HepG2 (cell line): ENCODE measurements at regions not wholly inside any gene's neighbourhood (a gene's known extent, or its start where the extent isn't known, plus 50 kb on each side); places are given as distances from the start of the nearest gene placed in this dataset.
A peak's percentile ranks its signal among the peaks of the same experiment; 100 is the strongest.

Experiments used
- ARID5B ChIP-seq: IDR thresholded peaks from 2 replicates; pipeline ENCODE4 v1.4.0; 2020; ENCODE audit warnings: mild to moderate bottlenecking, missing genetic modification reagents
- NFAT5 ChIP-seq: sonication (generic); formaldehyde crosslinking; IDR thresholded peaks from 2 replicates; pipeline ENCODE4 v1.4.0; 2020; ENCODE audit warnings: missing genetic modification reagents
- NR2F6 ChIP-seq, 2 experiments: IDR thresholded peaks; 2 replicates each; pipeline ENCODE4 v1.6.1; 2016; ENCODE audit warnings: antibody characterized with exemption in 1 of 2, mild to moderate bottlenecking in 1 of 2
- PHF21A ChIP-seq: sonication (generic); formaldehyde crosslinking; IDR thresholded peaks from 2 replicates; pipeline ENCODE4 v1.5.0; 2020; ENCODE audit warnings: mild to moderate bottlenecking, missing genetic modification reagents
- RFXANK ChIP-seq: IDR thresholded peaks from 2 replicates; pipeline ENCODE4 v1.6.1; 2016
- ZNF335 ChIP-seq: sonication (generic); formaldehyde crosslinking; IDR thresholded peaks from 2 replicates; pipeline ENCODE4 v1.4.0; 2020; ENCODE audit warnings: missing genetic modification reagents
- ZNF350 ChIP-seq: sonication (generic); formaldehyde crosslinking; IDR thresholded peaks from 2 replicates; pipeline ENCODE4 v1.4.0; 2020; ENCODE audit warnings: mild to moderate bottlenecking, low read depth, missing genetic modification reagents, borderline replicate concordance
- ZNF543 ChIP-seq: sonication (generic); formaldehyde crosslinking; IDR thresholded peaks from 2 replicates; pipeline ENCODE4 v1.4.0; 2020; ENCODE audit warnings: mild to moderate bottlenecking, missing genetic modification reagents
- ZNF562 ChIP-seq: sonication (generic); formaldehyde crosslinking; IDR thresholded peaks from 2 replicates; pipeline ENCODE4 v1.8.0; 2022; ENCODE audit warnings: missing genetic modification reagents, borderline replicate concordance
- TF ChIP-seq, protein P1 (sequence below): sonication (generic); formaldehyde crosslinking; IDR thresholded peaks from 2 replicates; pipeline ENCODE4 v1.4.0; 2020; ENCODE audit warnings: missing genetic modification reagents
- TF ChIP-seq, protein P2 (sequence below): IDR thresholded peaks from 2 replicates; pipeline ENCODE4 v1.6.1; 2016; ENCODE audit warnings: low read depth, missing genetic modification reagents, missing compliant biosample characterization
- TF ChIP-seq, protein P3 (sequence below): sonication (generic); formaldehyde crosslinking; IDR thresholded peaks from 2 replicates; pipeline ENCODE4 v1.4.0; 2020; ENCODE audit warnings: missing genetic modification reagents

DNA sequence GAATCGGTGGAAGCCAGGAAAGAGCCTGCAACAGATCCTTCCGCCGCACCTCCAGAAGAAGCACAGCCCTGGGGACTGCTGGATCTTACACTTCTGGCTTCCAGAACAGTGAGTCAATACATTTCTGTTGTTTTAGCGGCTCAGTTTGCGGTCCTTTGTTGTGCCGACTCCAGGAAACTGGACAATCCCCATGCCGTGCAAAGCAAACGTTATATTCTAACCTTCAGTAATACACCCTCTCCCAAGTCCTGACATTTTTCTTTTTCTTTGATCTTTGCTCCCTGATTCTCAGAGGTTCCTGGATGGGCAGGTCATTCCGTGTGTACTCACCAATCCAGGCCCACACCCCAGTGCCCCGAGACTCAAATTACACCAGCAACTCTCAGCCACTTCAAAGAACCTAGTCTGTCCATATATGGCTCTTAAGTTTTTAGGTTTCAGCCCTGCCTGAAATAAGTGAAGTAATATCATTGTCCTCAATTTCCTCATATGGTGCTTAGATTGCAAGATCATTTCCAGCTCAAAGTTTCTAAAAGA lies 387.1 kb upstream of the SGCG start (continued):
- TF ChIP-seq, protein P1, sequence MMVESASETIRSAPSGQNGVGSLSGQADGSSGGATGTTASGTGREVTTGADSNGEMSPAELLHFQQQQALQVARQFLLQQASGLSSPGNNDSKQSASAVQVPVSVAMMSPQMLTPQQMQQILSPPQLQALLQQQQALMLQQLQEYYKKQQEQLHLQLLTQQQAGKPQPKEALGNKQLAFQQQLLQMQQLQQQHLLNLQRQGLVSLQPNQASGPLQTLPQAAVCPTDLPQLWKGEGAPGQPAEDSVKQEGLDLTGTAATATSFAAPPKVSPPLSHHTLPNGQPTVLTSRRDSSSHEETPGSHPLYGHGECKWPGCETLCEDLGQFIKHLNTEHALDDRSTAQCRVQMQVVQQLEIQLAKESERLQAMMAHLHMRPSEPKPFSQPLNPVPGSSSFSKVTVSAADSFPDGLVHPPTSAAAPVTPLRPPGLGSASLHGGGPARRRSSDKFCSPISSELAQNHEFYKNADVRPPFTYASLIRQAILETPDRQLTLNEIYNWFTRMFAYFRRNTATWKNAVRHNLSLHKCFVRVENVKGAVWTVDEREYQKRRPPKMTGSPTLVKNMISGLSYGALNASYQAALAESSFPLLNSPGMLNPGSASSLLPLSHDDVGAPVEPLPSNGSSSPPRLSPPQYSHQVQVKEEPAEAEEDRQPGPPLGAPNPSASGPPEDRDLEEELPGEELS (CRISPR knock-in tag): peak; percentile 77
- TF ChIP-seq NFAT5 (CRISPR knock-in tag): no peak
- TF ChIP-seq, protein P2, sequence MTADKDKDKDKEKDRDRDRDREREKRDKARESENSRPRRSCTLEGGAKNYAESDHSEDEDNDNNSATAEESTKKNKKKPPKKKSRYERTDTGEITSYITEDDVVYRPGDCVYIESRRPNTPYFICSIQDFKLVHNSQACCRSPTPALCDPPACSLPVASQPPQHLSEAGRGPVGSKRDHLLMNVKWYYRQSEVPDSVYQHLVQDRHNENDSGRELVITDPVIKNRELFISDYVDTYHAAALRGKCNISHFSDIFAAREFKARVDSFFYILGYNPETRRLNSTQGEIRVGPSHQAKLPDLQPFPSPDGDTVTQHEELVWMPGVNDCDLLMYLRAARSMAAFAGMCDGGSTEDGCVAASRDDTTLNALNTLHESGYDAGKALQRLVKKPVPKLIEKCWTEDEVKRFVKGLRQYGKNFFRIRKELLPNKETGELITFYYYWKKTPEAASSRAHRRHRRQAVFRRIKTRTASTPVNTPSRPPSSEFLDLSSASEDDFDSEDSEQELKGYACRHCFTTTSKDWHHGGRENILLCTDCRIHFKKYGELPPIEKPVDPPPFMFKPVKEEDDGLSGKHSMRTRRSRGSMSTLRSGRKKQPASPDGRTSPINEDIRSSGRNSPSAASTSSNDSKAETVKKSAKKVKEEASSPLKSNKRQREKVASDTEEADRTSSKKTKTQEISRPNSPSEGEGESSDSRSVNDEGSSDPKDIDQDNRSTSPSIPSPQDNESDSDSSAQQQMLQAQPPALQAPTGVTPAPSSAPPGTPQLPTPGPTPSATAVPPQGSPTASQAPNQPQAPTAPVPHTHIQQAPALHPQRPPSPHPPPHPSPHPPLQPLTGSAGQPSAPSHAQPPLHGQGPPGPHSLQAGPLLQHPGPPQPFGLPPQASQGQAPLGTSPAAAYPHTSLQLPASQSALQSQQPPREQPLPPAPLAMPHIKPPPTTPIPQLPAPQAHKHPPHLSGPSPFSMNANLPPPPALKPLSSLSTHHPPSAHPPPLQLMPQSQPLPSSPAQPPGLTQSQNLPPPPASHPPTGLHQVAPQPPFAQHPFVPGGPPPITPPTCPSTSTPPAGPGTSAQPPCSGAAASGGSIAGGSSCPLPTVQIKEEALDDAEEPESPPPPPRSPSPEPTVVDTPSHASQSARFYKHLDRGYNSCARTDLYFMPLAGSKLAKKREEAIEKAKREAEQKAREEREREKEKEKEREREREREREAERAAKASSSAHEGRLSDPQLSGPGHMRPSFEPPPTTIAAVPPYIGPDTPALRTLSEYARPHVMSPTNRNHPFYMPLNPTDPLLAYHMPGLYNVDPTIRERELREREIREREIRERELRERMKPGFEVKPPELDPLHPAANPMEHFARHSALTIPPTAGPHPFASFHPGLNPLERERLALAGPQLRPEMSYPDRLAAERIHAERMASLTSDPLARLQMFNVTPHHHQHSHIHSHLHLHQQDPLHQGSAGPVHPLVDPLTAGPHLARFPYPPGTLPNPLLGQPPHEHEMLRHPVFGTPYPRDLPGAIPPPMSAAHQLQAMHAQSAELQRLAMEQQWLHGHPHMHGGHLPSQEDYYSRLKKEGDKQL (CRISPR knock-in tag): 0 out of 2 replicates have a peak, but pooled peaks have one; percentile 32
- TF ChIP-seq ARID5B (CRISPR knock-in tag): peak; percentile 95
- no peak for TF ChIP-seq ZNF562 (CRISPR knock-in tag)
- no peak for TF ChIP-seq RFXANK
- TF ChIP-seq ZNF335 (CRISPR knock-in tag): no peak
- TF ChIP-seq ZNF543 (CRISPR knock-in tag): no peak
- TF ChIP-seq NR2F6 (IDR thresholded peaks at IDR 0.05): peak; percentile 59; the same call in 1 of the 2 replicates
- peak; percentile 42; the same call in 1 of the 2 replicates for TF ChIP-seq NR2F6 (CRISPR knock-in tag; IDR thresholded peaks at IDR 0.05)
- TF ChIP-seq ZNF350 (CRISPR knock-in tag): no peak
- TF ChIP-seq PHF21A (CRISPR knock-in tag): peak; percentile 68
- TF ChIP-seq, protein P3, sequence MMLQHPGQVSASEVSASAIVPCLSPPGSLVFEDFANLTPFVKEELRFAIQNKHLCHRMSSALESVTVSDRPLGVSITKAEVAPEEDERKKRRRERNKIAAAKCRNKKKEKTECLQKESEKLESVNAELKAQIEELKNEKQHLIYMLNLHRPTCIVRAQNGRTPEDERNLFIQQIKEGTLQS (CRISPR knock-in tag): peak; percentile 21; the same call in 1 of the 2 replicates
